Mucosa of descending colon (tissue), 3 donors: ENCODE measurements at regions not wholly inside any gene's neighbourhood (a gene's known extent, or its start where the extent isn't known, plus 50 kb on each side); places are given as distances from the start of the nearest gene placed in this dataset.
A peak's percentile ranks its signal among the peaks of the same experiment; 100 is the strongest.

Source experiments
- ATAC-seq: fragments of 200-7000 bp; cut with Tn5 transposase; one replicate; pipeline ENCODE4 v1.9.1; 2020; ENCODE audit warnings: mild to moderate bottlenecking, moderate library complexity
- DNase-seq, 3 donors: peaks; one replicate each; pipeline ENCODE4 v3.0.0-alpha.2; 2020
- H3K36me3 ChIP-seq: fragments of 200-600 bp; one replicate; pipeline ENCODE4 v1.8.0; 2021; ENCODE audit warnings: low read depth, mild to moderate bottlenecking
- H3K4me1 ChIP-seq: fragments of 200-600 bp; one replicate; pipeline ENCODE4 v1.8.0; 2021; ENCODE audit warnings: low read depth, mild to moderate bottlenecking
- H3K4me3 ChIP-seq: fragments of 200-600 bp; one replicate; pipeline ENCODE4 v1.8.0; 2021; ENCODE audit warnings: mild to moderate bottlenecking
- H3K9me3 ChIP-seq: fragments of 200-600 bp; one replicate; pipeline ENCODE4 v1.8.0; 2021; ENCODE audit warnings: mild to moderate bottlenecking
- CTCF ChIP-seq: fragments of 200-600 bp; IDR thresholded peaks from one replicate; pipeline ENCODE4 v1.8.0; 2022; ENCODE audit warnings: antibody characterized with exemption, mild to moderate bottlenecking
- intact Hi-C, 2 donors: fragments of 100-400 bp; cut with DNase I in 1 of 2; cut with micrococcal nuclease in 1 of 2; formaldehyde crosslinking; loops; one replicate each; pipeline versions ENCODE4 v1.11.0 to v1.11.1; 2022; cut with DNase I, micrococcal nuclease
- donor health status: DM: no; HTN: no; CAD: no; lungs with moderate emphysema.
- donor health status: DM: no; HTN: no; CAD: no.
- donor health status: DM: no; HTN: yes; CAD: no.

DNA sequence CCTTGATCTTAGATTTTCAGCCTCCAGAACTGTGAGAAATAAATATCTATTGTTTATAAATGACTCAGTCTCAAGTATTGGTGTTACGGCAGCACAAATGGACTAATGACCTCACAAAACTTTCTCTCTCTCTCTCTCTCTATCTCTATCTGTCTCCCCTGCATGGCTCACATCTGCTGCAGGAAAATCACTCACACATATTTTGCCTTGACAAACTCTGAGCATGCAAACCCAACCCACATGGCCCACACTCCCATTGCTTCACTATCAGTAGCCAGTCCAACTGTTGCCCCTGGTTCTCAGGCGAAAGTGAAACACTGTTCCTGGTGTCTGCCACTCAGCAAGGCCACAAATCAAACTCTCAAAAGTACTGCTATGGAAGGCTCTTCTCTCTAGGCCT is 66.4 kb upstream of the PIK3R1 start:
- H3K4me3 ChIP-seq = no peak overlapping the region
- intact Hi-C loops = no loop called here
- DNase-seq (no peak), ATAC-seq (no peak)
- H3K36me3 ChIP-seq = no peaks in the 10 kb centered on the region
- TF ChIP-seq CTCF = no peak
- H3K9me3 ChIP-seq = no peaks in the 10 kb centered on the region
- no peaks in the 10 kb centered on the region for H3K4me1 ChIP-seq

DNA sequence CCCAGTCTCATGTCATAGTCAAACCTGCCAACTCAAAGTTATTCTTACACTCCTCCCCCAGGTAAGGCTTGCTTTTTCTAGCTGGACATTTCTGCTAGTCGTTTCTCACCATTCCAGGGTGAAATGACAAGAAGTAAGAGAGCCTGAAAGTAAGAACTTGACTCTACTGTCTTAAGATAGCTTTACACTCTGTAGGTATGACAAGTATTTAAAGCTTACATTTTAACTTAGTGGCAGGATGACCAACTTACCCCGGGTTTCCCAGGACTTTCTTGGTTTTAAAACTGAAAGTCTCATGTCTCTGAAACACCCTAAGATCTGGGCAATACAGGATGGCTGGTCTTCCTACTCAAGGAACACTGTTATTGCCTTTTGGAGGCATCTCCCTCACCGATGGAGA is 67.5 kb upstream of the PIK3R1 start:
- Histone ChIP-seq H3K4me3 (no peak overlapping the region), H3K9me3 (no peaks in the 10 kb centered on the region), H3K4me1 (no peaks in the 10 kb centered on the region), H3K36me3 (no peaks in the 10 kb centered on the region)
- DNase-seq = no peak
- intact Hi-C loops = no loop called here
- TF ChIP-seq CTCF = no peak
- no peak for ATAC-seq

GRCh38 chr5:68147659-68148058 is 67.9 kb upstream of the PIK3R1 start:
- TF ChIP-seq CTCF = no peak
- intact Hi-C loops = no loop called here
- H3K36me3 ChIP-seq = no peaks in the 10 kb centered on the region

GRCh38 chr5:68141494-68141893 is 74.1 kb upstream of the PIK3R1 start:
- H3K36me3 ChIP-seq = no peaks in the 10 kb centered on the region
- no peak for TF ChIP-seq CTCF
- ATAC-seq (peak; percentile 56), DNase-seq (no peak)
- no peak overlapping the region for H3K4me3 ChIP-seq
- intact Hi-C loops = no loop called here
- H3K4me1 ChIP-seq = no peaks in the 10 kb centered on the region
- H3K9me3 ChIP-seq = no peaks in the 10 kb centered on the region

More at GRCh38 chr5:68147659-68148058, 67.9 kb upstream of the PIK3R1 start:
- ATAC-seq (no peak), DNase-seq (no peak)
- Histone ChIP-seq H3K4me1 (no peaks in the 10 kb centered on the region), H3K9me3 (no peaks in the 10 kb centered on the region), H3K4me3 (no peak overlapping the region)

- Histone ChIP-seq H3K36me3 (no peaks in the 10 kb centered on the region), H3K4me3 (no peak overlapping the region), H3K9me3 (no peaks in the 10 kb centered on the region), H3K4me1 (no peaks in the 10 kb centered on the region)
- no peak for TF ChIP-seq CTCF
- intact Hi-C loops = no loop called here
- DNase-seq = no peak
- no peak for ATAC-seq
Measured at GRCh38 chr5:68140763-68141162, 74.8 kb upstream of the PIK3R1 start.
